IMR-90 (cell line): ENCODE measurements at regions not wholly inside any gene's neighbourhood (a gene's known extent, or its start where the extent isn't known, plus 50 kb on each side); places are given as distances from the start of the nearest gene placed in this dataset.

Source experiments
- ATAC-seq: fragments of 200-7000 bp; cut with Tn5 transposase; 2 replicates; pipeline ENCODE4 v1.9.1; 2020; ENCODE audit warnings: low read depth, mild to moderate bottlenecking, moderate library complexity
- BruUV-seq: library from RNA; stranded (reverse); fragments of 400-500 nt; replicated peaks from 2 replicates; lab custom pipeline; 2021; lab: Mats Ljungman, UMichigan
- CTCF ChIA-PET: fragments of 300-600 bp; formaldehyde crosslinking; extraction: SDS; loops from one replicate; lab custom pipeline; 2021; ENCODE audit warnings: antibody characterized with exemption; lab: Yijun Ruan, JAX
- POLR2A ChIA-PET: fragments of 300-600 bp; sonication (Branson Sonifier 250); formaldehyde crosslinking; loops from one replicate; lab custom pipeline; 2022; ENCODE audit warnings: antibody characterized with exemption; ENCODE audit not compliant: unreplicated experiment; lab: Charles Lee
- DNase-seq: peaks from one replicate; pipeline ENCODE4 v3.0.0; 2013
- H2AFZ ChIP-seq: replicated peaks from 2 replicates; pipeline ENCODE3; 2013; ENCODE audit warnings: low read length, mild to moderate bottlenecking; ENCODE audit not compliant: poor library complexity
- H2AK5ac ChIP-seq: 2 replicates; pipeline ENCODE4 v1.6.1; 2013; ENCODE audit warnings: low read depth, low read length, inconsistent platforms
- H2AK9ac ChIP-seq: replicated peaks from 2 replicates; pipeline ENCODE3; 2013; ENCODE audit warnings: mild to moderate bottlenecking, low read depth, low read length, moderate library complexity; ENCODE audit not compliant: poor library complexity
- H2BK120ac ChIP-seq: 2 replicates; pipeline ENCODE4 v1.6.1; 2013; ENCODE audit warnings: low read depth, low read length, inconsistent platforms
- H2BK15ac ChIP-seq: 3 replicates; pipeline ENCODE4 v1.6.1; 2013; ENCODE audit warnings: low read depth, low read length, inconsistent platforms
- H2BK20ac ChIP-seq: 2 replicates; pipeline ENCODE4 v1.6.1; 2013; ENCODE audit warnings: low read depth, mild to moderate bottlenecking, inconsistent platforms, low read length, moderate library complexity
- H2BK5ac ChIP-seq: 2 replicates; pipeline ENCODE4 v1.6.1; 2013; ENCODE audit warnings: mild to moderate bottlenecking, low read depth, low read length, inconsistent platforms; ENCODE audit not compliant: poor library complexity, severe bottlenecking
- H3K14ac ChIP-seq: replicated peaks from 2 replicates; pipeline ENCODE4 v1.6.1; 2013; ENCODE audit warnings: low read depth, low read length, inconsistent platforms
- H3K18ac ChIP-seq: 2 replicates; pipeline ENCODE4 v1.6.1; 2013; ENCODE audit warnings: low read depth, low read length, control low read depth
- H3K23ac ChIP-seq: 2 replicates; pipeline ENCODE4 v1.6.1; 2013; ENCODE audit warnings: low read depth, low read length, inconsistent platforms
- H3K27ac ChIP-seq: 2 replicates; pipeline ENCODE4 v1.5.1; 2013; ENCODE audit warnings: mild to moderate bottlenecking, control low read depth, low read length; ENCODE audit not compliant: insufficient read depth
- H3K27me3 ChIP-seq: 2 replicates; pipeline ENCODE4 v1.6.1; 2013; ENCODE audit warnings: low read length; ENCODE audit not compliant: control insufficient read depth, insufficient read depth
- H3K36me3 ChIP-seq: 2 replicates; pipeline ENCODE4 v1.6.1; 2013; ENCODE audit warnings: low read length, mixed read lengths; ENCODE audit not compliant: control insufficient read depth, insufficient read depth
- H3K4ac ChIP-seq: 2 replicates; pipeline ENCODE4 v1.6.1; 2013; ENCODE audit warnings: low read depth, low read length, inconsistent platforms
- H3K4me1 ChIP-seq: 2 replicates; pipeline ENCODE4 v1.6.1; 2013; ENCODE audit warnings: low read length, mixed read lengths; ENCODE audit not compliant: control insufficient read depth, insufficient read depth
- H3K4me2 ChIP-seq: 2 replicates; pipeline ENCODE4 v1.6.1; 2013; ENCODE audit warnings: low read depth, mild to moderate bottlenecking, control low read depth, low read length, moderate library complexity
- H3K4me3 ChIP-seq: 2 replicates; pipeline ENCODE4 v1.5.1; 2013; ENCODE audit warnings: low read depth, mild to moderate bottlenecking, control low read depth, low read length, moderate library complexity; ENCODE audit not compliant: insufficient read depth
- H3K56ac ChIP-seq: 2 replicates; pipeline ENCODE4 v1.6.1; 2013; ENCODE audit warnings: low read length, inconsistent platforms; ENCODE audit not compliant: insufficient read depth; ENCODE audit errors: extremely low read depth
- H3K79me1 ChIP-seq, 2 experiments: 2 replicates each; pipeline ENCODE4 v1.6.1; 2013; ENCODE audit warnings: low read length in 2 of 2, inconsistent platforms in 1 of 2, low read depth in 1 of 2
- H3K9ac ChIP-seq: 2 replicates; pipeline ENCODE4 v1.6.1; 2013; ENCODE audit warnings: low read depth, low read length, control low read depth
- H3K9me1 ChIP-seq: 2 replicates; pipeline ENCODE4 v1.6.1; 2013; ENCODE audit warnings: low read length, inconsistent platforms; ENCODE audit not compliant: insufficient read depth
- H3K9me3 ChIP-seq: 2 replicates; pipeline ENCODE4 v1.6.1; 2013; ENCODE audit warnings: low read length; ENCODE audit not compliant: control insufficient read depth, insufficient read depth
- H4K20me1 ChIP-seq: 2 replicates; pipeline ENCODE4 v1.6.1; 2013; ENCODE audit warnings: low read length, inconsistent platforms; ENCODE audit not compliant: insufficient read depth
- H4K5ac ChIP-seq: 2 replicates; pipeline ENCODE4 v1.6.1; 2013; ENCODE audit warnings: mild to moderate bottlenecking, low read depth, low read length, control low read depth
- H4K8ac ChIP-seq, 2 experiments: 2 replicates each; pipeline ENCODE4 v1.6.1; 2013; ENCODE audit warnings: low read depth in 2 of 2, low read length in 2 of 2, control low read depth in 1 of 2, inconsistent platforms in 1 of 2
- H4K91ac ChIP-seq: 2 replicates; pipeline ENCODE4 v1.6.1; 2013; ENCODE audit warnings: low read depth, low read length, inconsistent platforms; ENCODE audit not compliant: insufficient read depth
- BHLHE40 ChIP-seq: fragments of 150-350 bp; IDR thresholded peaks from 2 replicates; pipeline ENCODE4 v1.6.1; 2016; ENCODE audit warnings: mild to moderate bottlenecking, low read depth, low read length
- CEBPB ChIP-seq: IDR thresholded peaks from 2 replicates; pipeline ENCODE4 v1.6.1; 2012; ENCODE audit warnings: low read depth, low read length, improper control_type of control experiment
- CHD1 ChIP-seq: IDR thresholded peaks from 2 replicates; pipeline ENCODE4 v1.6.1; 2012; ENCODE audit warnings: low read depth, low read length, improper control_type of control experiment
- CTCF ChIP-seq: conservative IDR thresholded peaks from 2 replicates; pipeline ENCODE4 v1.5.1; 2012; ENCODE audit warnings: mild to moderate bottlenecking, low read depth, low read length, improper control_type of control experiment
- ELK1 ChIP-seq: fragments of 150-350 bp; IDR thresholded peaks from 2 replicates; pipeline ENCODE4 v1.6.1; 2016; ENCODE audit warnings: low read depth, mild to moderate bottlenecking, low read length, moderate library complexity, borderline replicate concordance
- FOS ChIP-seq: fragments of 150-350 bp; IDR thresholded peaks from 2 replicates; pipeline ENCODE4 v1.6.1; 2016; ENCODE audit warnings: low read depth, low read length
- MAFK ChIP-seq: IDR thresholded peaks from 2 replicates; pipeline ENCODE4 v1.6.1; 2012; ENCODE audit warnings: low read depth, low read length, improper control_type of control experiment
- MAZ ChIP-seq: IDR thresholded peaks from 2 replicates; pipeline ENCODE4 v1.6.1; 2012; ENCODE audit warnings: low read depth, mild to moderate bottlenecking, low read length, improper control_type of control experiment, moderate library complexity, borderline replicate concordance
- MXI1 ChIP-seq: IDR thresholded peaks from 2 replicates; pipeline ENCODE4 v1.6.1; 2012; ENCODE audit warnings: low read depth, mild to moderate bottlenecking, low read length, moderate library complexity, borderline replicate concordance
- NFE2L2 ChIP-seq: fragments of 150-350 bp; IDR thresholded peaks from 2 replicates; pipeline ENCODE4 v1.6.1; 2016; ENCODE audit warnings: low read depth, mild to moderate bottlenecking, low read length
- POLR2A ChIP-seq: IDR thresholded peaks from 2 replicates; pipeline ENCODE4 v1.6.1; 2012; ENCODE audit warnings: mild to moderate bottlenecking, low read depth, low read length
- RAD21 ChIP-seq: IDR thresholded peaks from 2 replicates; pipeline ENCODE4 v1.6.1; 2012; ENCODE audit warnings: low read length, improper control_type of control experiment
- RCOR1 ChIP-seq: IDR thresholded peaks from 2 replicates; pipeline ENCODE4 v1.6.1; 2012; ENCODE audit warnings: mild to moderate bottlenecking, low read length, improper control_type of control experiment; ENCODE audit not compliant: insufficient replicate concordance
- RFX5 ChIP-seq: IDR thresholded peaks from 2 replicates; pipeline ENCODE4 v1.8.0; 2012; ENCODE audit warnings: low read depth, mild to moderate bottlenecking, low read length, moderate library complexity
- SMC3 ChIP-seq: fragments of 150-350 bp; IDR thresholded peaks from 2 replicates; pipeline ENCODE4 v1.6.1; 2016; ENCODE audit warnings: low read depth, mild to moderate bottlenecking, antibody characterized with exemption, low read length, moderate library complexity
- WGBS, 2 experiments: methylation state at CpG; one replicate each; pipeline versions ENCODE4 v1.1.5 to v1.1.7; 2013; ENCODE audit warnings: missing lambda C conversion rate in 2 of 2; ENCODE audit not compliant: insufficient read length in 1 of 2; ENCODE audit errors: extremely low coverage in 2 of 2; 5-methylcytosine and 5-hydroxymethylcytosine counted together
- dilution Hi-C: fragments of 300-500 bp; cut with HindIII; formaldehyde crosslinking; loops from one replicate; pipeline ENCODE4 v1.14.3; 2018; ENCODE audit warnings: low sequenced_read_pairs; ENCODE audit not compliant: unreplicated experiment
- in situ Hi-C: fragments of 300-500 bp; cut with MboI; formaldehyde crosslinking; loops from 3 replicates; pipeline ENCODE4 v1.14.3; 2019; ENCODE audit warnings: low sequenced_read_pairs, inconsistent platforms, mixed read lengths
- intact Hi-C: fragments of 100-400 bp; cut with micrococcal nuclease; formaldehyde crosslinking; loops from 2 replicates; pipeline ENCODE4 v1.10.0; 2022
- TF ChIP-seq, protein P1 (sequence below): fragments of 150-350 bp; IDR thresholded peaks from 2 replicates; pipeline ENCODE4 v1.6.1; 2017; ENCODE audit warnings: mild to moderate bottlenecking, antibody characterized with exemption, low read length, low read depth

- peaks cover 1% of the 10 kb centered on the region; the same call in 1 of the 2 replicates for H3K4me1 ChIP-seq
- ATAC-seq (no peak), DNase-seq (no peak)
- H2AK9ac ChIP-seq, result no peak overlapping the region
- H3K9ac ChIP-seq, result no peak overlapping the region
- dilution Hi-C loops, result no loop called here
- no peak overlapping the region for H2BK20ac ChIP-seq
- in situ Hi-C loops, result no loop called here
- H2BK5ac ChIP-seq, result no peak overlapping the region
- no TSS peak for BruUV-seq
- H3K36me3 ChIP-seq, result no peaks in the 10 kb centered on the region
- H3K4me3 ChIP-seq, result no peak overlapping the region
- no peak overlapping the region for H4K5ac ChIP-seq
- ChIA-PET POLR2A (no interaction called here), CTCF (no interaction called here)
- H4K91ac ChIP-seq, result no peak overlapping the region
- H3K56ac ChIP-seq, result no peak overlapping the region
- no peak overlapping the region for H2AK5ac ChIP-seq
- H2BK120ac ChIP-seq, result no peak overlapping the region
- TF ChIP-seq BHLHE40 (no peak), ELK1 (no peak), MAZ (no peak), CEBPB (no peak), CTCF (no peak), MXI1 (no peak), RAD21 (no peak), NFE2L2 (no peak), RCOR1 (no peak), RFX5 (no peak), SMC3 (no peak), POLR2A (no peak), MAFK (no peak), FOS (no peak), CHD1 (no peak)
- TF ChIP-seq, protein P1, sequence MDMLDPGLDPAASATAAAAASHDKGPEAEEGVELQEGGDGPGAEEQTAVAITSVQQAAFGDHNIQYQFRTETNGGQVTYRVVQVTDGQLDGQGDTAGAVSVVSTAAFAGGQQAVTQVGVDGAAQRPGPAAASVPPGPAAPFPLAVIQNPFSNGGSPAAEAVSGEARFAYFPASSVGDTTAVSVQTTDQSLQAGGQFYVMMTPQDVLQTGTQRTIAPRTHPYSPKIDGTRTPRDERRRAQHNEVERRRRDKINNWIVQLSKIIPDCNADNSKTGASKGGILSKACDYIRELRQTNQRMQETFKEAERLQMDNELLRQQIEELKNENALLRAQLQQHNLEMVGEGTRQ, result no peak
- H4K20me1 ChIP-seq, result no peaks in the 10 kb centered on the region
- no peak overlapping the region for H3K23ac ChIP-seq
- no peak overlapping the region for H4K8ac ChIP-seq
- no peaks in the 10 kb centered on the region for H3K27me3 ChIP-seq
- H3K9me1 ChIP-seq, result 0 out of 2 replicates have a peak, but pooled peaks cover 2% of the 10 kb centered on the region
- H3K9me3 ChIP-seq, result no peaks in the 10 kb centered on the region; the same call in 1 of the 2 replicates
- H2AFZ ChIP-seq, result no peak overlapping the region
- WGBS, 2 experiments, result no CpG with 5 or more reads among the region's 2 CpGs
- H3K27ac ChIP-seq, result no peak overlapping the region
- H3K79me1 ChIP-seq, result no peaks in the 10 kb centered on the region
- no peak overlapping the region for H2BK15ac ChIP-seq
- H3K4ac ChIP-seq, result no peak overlapping the region
- intact Hi-C loops, result no loop called here
- H3K4me2 ChIP-seq, result no peak overlapping the region
- no peak overlapping the region for H3K14ac ChIP-seq
- no peak overlapping the region for H3K18ac ChIP-seq
Observed at GRCh38 chr3:70737666-70738290, 425.3 kb upstream of the MDFIC2 start.
